ENCODE measurements at regions not wholly inside any gene's neighbourhood (a gene's known extent, or its start where the extent isn't known, plus 50 kb on each side); places are given as distances from the start of the nearest gene placed in this dataset.

- Histone ChIP-seq H2AFZ (ENCODE audit: insufficient read depth, low read depth, low read length, poor library complexity, severe bottlenecking) (no peak overlapping the region), H3K36me3 (replicated peaks in 1 of 2; ENCODE audit: control insufficient read depth in 1 of 2, insufficient read depth in 2 of 2, low read length in 2 of 2) (no peaks in the 10 kb centered on the region), H3K4me2 (replicated peaks; ENCODE audit: extremely low read depth, low read length, poor library complexity, severe bottlenecking) (no peak overlapping the region), H3K27me3 (ENCODE audit: control insufficient read depth in 2 of 2, insufficient read depth in 2 of 2, low read length in 2 of 2) (no peaks in the 10 kb centered on the region), H3K4me1 (ENCODE audit: control insufficient read depth in 1 of 2, insufficient read depth in 2 of 2, low read length in 2 of 2) (peaks cover 13 to 14% of the 10 kb centered on the region in 2 donors), H3K4me3 (replicated peaks in 1 of 3; ENCODE audit: low read depth in 2 of 3, low read length in 3 of 3) (no peak overlapping the region), H3K27ac (ENCODE audit: low read depth in 1 of 2, low read length in 2 of 2) (no peak overlapping the region), H3K9ac (ENCODE audit: insufficient read depth, low read length, poor library complexity, severe bottlenecking) (no peak overlapping the region), H3K79me2 (ENCODE audit: insufficient read depth, low read length) (no peaks in the 10 kb centered on the region), H4K20me1 (ENCODE audit: insufficient read depth, low read length) (no peaks in the 10 kb centered on the region), H3K9me3 (replicated peaks in 1 of 2; ENCODE audit: control insufficient read depth in 1 of 2, insufficient read depth in 1 of 2, low read length in 2 of 2) (no peaks in the 10 kb centered on the region)
- TF ChIP-seq CTCF (IDR thresholded peaks at IDR 0.05): no peak
- peaks cover 8% of the 10 kb centered on the region for H3K4me1 Mint-ChIP-seq
- DNase-seq: peak in 1 of 3 donors; percentile 1
- no CpG with 5 or more reads among the region's 3 CpGs for WGBS (ENCODE audit: insufficient coverage)
- no peaks in the 10 kb centered on the region for H3K9me3 Mint-ChIP-seq
- H3K4me3 Mint-ChIP-seq: no peak overlapping the region
- intact Hi-C loops (cut with micrococcal nuclease): no loop called here
- H3K36me3 Mint-ChIP-seq: no peaks in the 10 kb centered on the region
- H3K27ac Mint-ChIP-seq: no peak overlapping the region
- no peaks in the 10 kb centered on the region for H3K27me3 Mint-ChIP-seq (ENCODE audit: low read depth in 3 of 3)
Measured at GRCh38 chrX:27918799-27919198, 62.5 kb downstream of the DCAF8L1 start.

- intact Hi-C loops (cut with micrococcal nuclease): no loop called here
- H3K36me3 Mint-ChIP-seq: no peaks in the 10 kb centered on the region
- Histone ChIP-seq H3K27me3 (ENCODE audit: control insufficient read depth in 2 of 2, insufficient read depth in 2 of 2, low read length in 2 of 2) (no peaks in the 10 kb centered on the region), H3K27ac (ENCODE audit: low read depth in 1 of 2, low read length in 2 of 2) (no peak overlapping the region), H3K9me3 (replicated peaks in 1 of 2; ENCODE audit: control insufficient read depth in 1 of 2, insufficient read depth in 1 of 2, low read length in 2 of 2) (no peaks in the 10 kb centered on the region), H3K79me2 (ENCODE audit: insufficient read depth, low read length) (no peaks in the 10 kb centered on the region), H3K4me2 (replicated peaks; ENCODE audit: extremely low read depth, low read length, poor library complexity, severe bottlenecking) (no peak overlapping the region), H3K9ac (ENCODE audit: insufficient read depth, low read length, poor library complexity, severe bottlenecking) (no peak overlapping the region), H2AFZ (ENCODE audit: insufficient read depth, low read depth, low read length, poor library complexity, severe bottlenecking) (no peak overlapping the region), H4K20me1 (ENCODE audit: insufficient read depth, low read length) (no peaks in the 10 kb centered on the region), H3K36me3 (replicated peaks in 1 of 2; ENCODE audit: control insufficient read depth in 1 of 2, insufficient read depth in 2 of 2, low read length in 2 of 2) (no peaks in the 10 kb centered on the region), H3K4me3 (replicated peaks in 1 of 3; ENCODE audit: low read depth in 2 of 3, low read length in 3 of 3) (no peak overlapping the region), H3K4me1 (ENCODE audit: control insufficient read depth in 1 of 2, insufficient read depth in 2 of 2, low read length in 2 of 2) (peaks cover 13 to 14% of the 10 kb centered on the region in 2 donors)
- WGBS (ENCODE audit: insufficient coverage): no CpG with 5 or more reads among the region's 6 CpGs
- TF ChIP-seq CTCF (IDR thresholded peaks at IDR 0.05): no peak
- no peak for DNase-seq
- no peaks in the 10 kb centered on the region for H3K9me3 Mint-ChIP-seq
- peaks cover 8% of the 10 kb centered on the region for H3K4me1 Mint-ChIP-seq
- H3K27ac Mint-ChIP-seq: no peak overlapping the region
- no peaks in the 10 kb centered on the region for H3K27me3 Mint-ChIP-seq (ENCODE audit: low read depth in 3 of 3)
- H3K4me3 Mint-ChIP-seq: no peak overlapping the region
Measured at GRCh38 chrX:27917713-27918500, 63.3 kb downstream of the DCAF8L1 start.

Data from CD14-positive monocyte (primary cell).